MV-4-11 (cell line): ENCODE measurements at regions not wholly inside any gene's neighbourhood (a gene's known extent, or its start where the extent isn't known, plus 50 kb on each side); places are given as distances from the start of the nearest gene placed in this dataset.

Experiments
- DNase-seq: peaks from one replicate; lab custom pipeline; 2025; lab: John Stamatoyannopoulos, UW

DNA sequence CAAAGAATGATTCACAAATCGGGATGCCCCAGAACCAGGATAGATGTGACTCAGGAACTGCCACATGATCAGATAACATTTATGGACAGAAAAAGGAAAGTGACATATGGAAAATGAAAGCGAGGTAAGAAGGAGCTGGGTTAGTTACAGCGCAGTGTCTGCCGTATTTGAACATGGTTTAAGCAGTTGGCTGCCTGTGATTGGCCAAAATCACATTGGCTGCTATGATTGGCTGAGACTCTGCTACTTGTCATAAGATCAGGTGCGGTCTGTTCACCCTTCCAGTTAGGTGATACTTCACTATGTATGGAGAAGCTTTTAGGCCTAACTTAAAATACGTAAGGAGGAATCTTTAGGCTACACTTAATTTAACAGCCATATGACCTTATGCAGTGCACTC lies 322.7 kb upstream of the HAND2 start:
- no peak for DNase-seq

- DNase-seq = no peak
Observed at GRCh38 chr4:173845580-173845979, 315.6 kb upstream of the HAND2 start.

GRCh38 chr4:173839865-173840264 lies 309.8 kb upstream of the HAND2 start:
- DNase-seq = no peak

GRCh38 chr4:173837517-173837916 lies 307.5 kb upstream of the HAND2 start:
- no peak for DNase-seq

- DNase-seq = no peak
Observed at GRCh38 chr4:173835903-173836302, 305.9 kb upstream of the HAND2 start.

- no peak for DNase-seq
Observed at GRCh38 chr4:173834151-173834550, 304.1 kb upstream of the HAND2 start.

GRCh38 chr4:173829565-173829964 lies 299.5 kb upstream of the HAND2 start:
- DNase-seq = no peak

GRCh38 chr4:173827707-173828106 lies 297.7 kb upstream of the HAND2 start:
- DNase-seq = no peak

DNA sequence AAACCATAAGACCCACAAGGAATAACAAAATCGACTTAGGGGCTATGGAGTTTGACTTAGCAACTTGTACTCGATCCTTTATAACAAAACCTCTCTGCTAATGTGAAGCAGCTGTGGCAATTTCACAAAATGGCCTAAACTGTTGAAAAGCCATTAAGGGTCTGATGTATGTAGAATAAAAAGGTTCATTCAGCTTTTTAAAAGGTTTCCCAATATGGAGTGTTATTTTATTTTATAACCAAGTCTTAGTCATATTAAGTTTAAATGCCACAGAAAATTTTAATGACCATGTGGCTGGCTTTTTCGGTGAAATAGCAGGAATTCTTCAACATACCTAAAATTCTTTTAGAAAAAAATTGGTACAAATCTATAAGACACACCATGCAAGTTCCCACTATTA lies 291.8 kb upstream of the HAND2 start:
- DNase-seq = no peak

GRCh38 chr4:173821036-173821435 lies 291.0 kb upstream of the HAND2 start:
- no peak for DNase-seq

DNA sequence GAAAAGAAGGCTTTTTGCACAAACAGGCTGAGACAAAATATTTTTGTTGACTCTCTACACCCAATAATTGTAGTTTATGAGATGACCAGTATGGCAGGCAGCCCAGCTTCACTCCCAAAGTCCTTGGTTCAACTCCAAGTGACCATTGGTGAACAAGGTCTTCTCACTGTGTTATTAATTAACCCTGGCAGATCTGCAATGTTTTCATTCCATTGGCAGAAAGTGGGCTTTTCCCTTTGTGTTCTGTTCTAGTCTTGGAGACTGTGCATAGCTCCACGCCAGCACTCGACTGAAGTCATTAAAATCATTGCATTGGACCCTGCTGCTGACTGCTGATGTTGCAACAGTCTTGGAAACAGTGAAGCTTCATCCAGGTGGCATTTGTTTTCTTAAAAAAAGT lies 277.3 kb upstream of the HAND2 start:
- no peak for DNase-seq

DNA sequence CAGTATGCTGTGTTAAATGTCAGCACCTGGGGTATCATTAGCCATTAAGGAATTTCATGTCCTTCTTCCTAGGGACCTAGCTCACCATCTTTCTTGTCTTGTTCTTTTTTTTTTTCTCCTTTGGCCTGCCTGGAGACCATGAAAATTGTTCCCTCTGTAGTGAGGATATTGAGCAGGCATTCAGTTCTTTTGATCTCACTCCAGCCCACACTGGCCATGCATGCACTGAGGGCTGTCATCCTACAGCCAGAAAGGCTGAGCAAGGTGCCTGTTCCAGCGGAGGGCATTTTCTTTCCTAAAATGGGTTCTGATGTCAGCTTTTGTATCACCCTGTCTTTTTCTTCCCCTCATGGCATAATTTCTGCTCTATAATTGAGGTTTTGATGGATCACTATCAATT lies 275.9 kb upstream of the HAND2 start:
- no peak for DNase-seq

DNA sequence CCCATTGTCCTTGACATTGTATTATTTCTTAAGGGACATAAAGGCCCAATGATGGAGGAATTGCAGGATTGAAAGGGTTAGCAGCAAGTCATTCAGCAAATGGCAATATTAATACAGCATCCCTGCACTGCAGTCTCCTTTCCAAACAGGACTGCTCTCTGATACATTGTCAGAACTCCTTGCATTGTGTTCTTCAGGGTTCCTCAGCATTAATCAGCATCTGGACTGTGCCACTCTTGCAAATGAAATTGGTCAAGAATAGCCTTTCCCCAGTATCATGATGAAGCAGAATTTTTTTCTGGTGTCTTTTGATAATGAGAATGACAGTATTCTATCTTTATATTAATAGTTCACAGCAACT lies 272.6 kb upstream of the HAND2 start:
- DNase-seq = no peak

- DNase-seq = no peak
Observed at GRCh38 chr4:173801876-173802661, 272.0 kb upstream of the HAND2 start.

- no peak for DNase-seq
Observed at GRCh38 chr4:173801361-173801760, 271.3 kb upstream of the HAND2 start.

GRCh38 chr4:173797296-173797695 lies 267.3 kb upstream of the HAND2 start:
- DNase-seq = no peak

DNA sequence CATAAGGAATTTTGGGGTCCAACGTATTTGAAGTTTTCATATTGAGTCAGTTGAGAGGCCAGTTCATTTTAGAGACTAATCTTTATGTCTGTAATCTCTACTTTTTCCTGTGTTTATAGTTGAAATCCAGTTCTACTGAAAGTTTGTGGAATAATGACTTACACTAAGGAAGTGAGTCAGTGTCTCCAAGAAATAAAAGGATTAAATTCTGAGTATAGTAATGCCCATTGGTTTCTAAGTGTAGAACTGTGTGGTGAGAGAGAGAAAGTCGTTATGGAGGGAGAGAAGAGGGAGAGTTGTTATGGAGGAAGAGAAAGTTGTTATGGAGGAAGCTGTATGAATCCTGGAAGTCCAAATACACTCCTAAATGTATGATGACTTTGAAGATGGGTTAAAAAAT lies 264.6 kb upstream of the HAND2 start:
- peak; percentile 55 for DNase-seq

GRCh38 chr4:173793937-173794510 lies 264.0 kb upstream of the HAND2 start:
- no peak for DNase-seq

DNA sequence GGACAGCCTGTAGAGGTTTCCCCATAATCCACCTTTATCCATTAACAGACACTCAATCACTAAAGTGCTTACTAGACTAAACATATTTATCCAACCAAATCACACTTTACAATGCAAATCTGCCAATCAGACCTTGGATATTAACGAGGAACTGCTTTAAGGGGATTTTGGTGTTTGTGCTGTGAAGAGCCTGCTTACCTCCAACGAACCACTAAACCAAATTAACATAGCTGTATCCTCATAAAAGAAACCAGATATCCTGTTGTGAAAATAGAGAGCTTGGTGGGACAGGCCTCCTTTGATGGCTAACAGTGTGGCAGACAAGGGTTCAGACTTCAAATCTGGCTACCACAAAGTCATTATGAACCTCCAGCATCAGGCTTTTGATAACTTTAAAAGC lies 252.6 kb upstream of the HAND2 start:
- no peak for DNase-seq

GRCh38 chr4:173777921-173778320 lies 247.9 kb upstream of the HAND2 start:
- no peak for DNase-seq

DNA sequence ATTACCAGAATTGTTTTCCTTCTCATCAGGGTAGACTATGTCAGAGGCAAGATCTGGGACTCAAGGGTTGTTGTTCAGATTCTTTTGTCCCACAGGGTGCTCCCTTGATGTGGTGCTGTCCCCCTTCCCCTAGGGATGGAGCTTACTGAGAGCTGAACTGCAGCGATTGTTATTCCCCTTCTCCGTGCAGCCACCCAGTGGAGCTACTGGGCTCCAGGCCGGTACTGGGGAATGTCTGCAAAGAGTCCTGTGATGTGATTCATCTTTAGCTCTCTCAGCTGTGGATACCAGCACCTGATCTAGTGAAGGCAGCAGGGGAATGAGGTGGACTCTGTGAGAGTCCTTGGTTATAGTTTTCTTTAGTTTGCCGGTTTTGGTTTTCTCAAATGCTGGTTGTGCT lies 247.4 kb upstream of the HAND2 start:
- DNase-seq = no peak

- DNase-seq = no peak
Observed at GRCh38 chr4:173769568-173769967, 239.5 kb upstream of the HAND2 start.

- DNase-seq = no peak
Observed at GRCh38 chr4:173767650-173768049, 237.6 kb upstream of the HAND2 start.

- no peak for DNase-seq
Observed at GRCh38 chr4:173766171-173766600, 236.2 kb upstream of the HAND2 start.
